ENCODE measurements at regions not wholly inside any gene's neighbourhood (a gene's known extent, or its start where the extent isn't known, plus 50 kb on each side); places are given as distances from the start of the nearest gene placed in this dataset.
"Not testable (repeated sequence)": the region's sequence is repeated elsewhere in the genome, so short reads cannot be mapped to it uniquely, and the experiment has no call there.

DNA sequence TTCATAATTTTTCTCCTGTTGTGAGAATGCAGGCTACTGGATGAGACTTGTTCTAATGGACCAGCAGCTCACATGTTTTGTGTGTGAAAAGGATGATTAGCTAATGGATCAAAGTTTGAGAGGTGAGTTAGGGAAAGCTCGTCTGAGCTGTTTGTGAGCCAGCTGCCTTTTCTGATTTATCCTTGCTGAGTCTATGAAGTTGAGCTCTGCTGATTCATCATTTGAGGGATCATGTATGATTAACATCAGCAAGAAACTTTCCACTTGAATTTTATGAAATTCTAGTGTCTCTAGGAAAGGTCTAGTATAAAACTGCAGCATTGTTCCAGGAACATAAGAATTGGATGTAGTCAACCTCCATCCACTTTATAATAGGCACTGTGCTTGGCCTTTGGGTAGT is 698.7 kb downstream of the NTRK3 start:
- H3K4me1 ChIP-seq (ENCODE audit: control extremely low read depth in 1 of 4, control insufficient read depth in 4 of 4, insufficient read depth in 4 of 4, low read length in 3 of 4) = no peaks in the 10 kb centered on the region
- H3K4me3 ChIP-seq (ENCODE audit: control insufficient read depth in 1 of 7, extremely low read depth in 1 of 7, insufficient read depth in 4 of 7, low read depth in 2 of 7, low read length in 6 of 7) = no peak overlapping the region
- 67% methylated on average over 1 of the region's 1 CpG for WGBS (ENCODE audit: insufficient coverage)
- DNase-seq = no peak
- POLR2A ChIA-PET = no interaction called here
- H3K9me3 ChIP-seq (ENCODE audit: control extremely low read depth in 1 of 5, control insufficient read depth in 4 of 5, insufficient read depth in 2 of 5, low read depth in 1 of 5, low read length in 4 of 5) = peaks cover 0 to 8% (median 3%) of the 10 kb centered on the region in 5 experiments
- no peaks in the 10 kb centered on the region for H3K36me3 ChIP-seq (ENCODE audit: control insufficient read depth in 4 of 4, insufficient read depth in 4 of 4, low read length in 3 of 4)
- H3K27ac ChIP-seq (ENCODE audit: insufficient read depth in 1 of 2, low read depth in 1 of 2, low read length in 2 of 2, poor library complexity in 1 of 2, severe bottlenecking in 2 of 2) = no peak overlapping the region
- no peaks in the 10 kb centered on the region for H3K27me3 ChIP-seq (replicated peaks in 2 of 5; ENCODE audit: control insufficient read depth in 4 of 5, insufficient read depth in 5 of 5, low read length in 4 of 5)
- CTCF ChIA-PET = no interaction called here

GRCh38 chr15:87556886-87557285 is 699.7 kb downstream of the NTRK3 start:
- Histone ChIP-seq H3K27ac (ENCODE audit: insufficient read depth in 1 of 2, low read depth in 1 of 2, low read length in 2 of 2, poor library complexity in 1 of 2, severe bottlenecking in 2 of 2) (no peak overlapping the region), H3K36me3 (ENCODE audit: control insufficient read depth in 4 of 4, insufficient read depth in 4 of 4, low read length in 3 of 4) (no peaks in the 10 kb centered on the region), H3K27me3 (replicated peaks in 2 of 5; ENCODE audit: control insufficient read depth in 4 of 5, insufficient read depth in 5 of 5, low read length in 4 of 5) (no peaks in the 10 kb centered on the region), H3K9me3 (ENCODE audit: control extremely low read depth in 1 of 5, control insufficient read depth in 4 of 5, insufficient read depth in 2 of 5, low read depth in 1 of 5, low read length in 4 of 5) (peaks cover 0 to 8% (median 3%) of the 10 kb centered on the region in 5 experiments), H3K4me3 (ENCODE audit: control insufficient read depth in 1 of 7, extremely low read depth in 1 of 7, insufficient read depth in 4 of 7, low read depth in 2 of 7, low read length in 6 of 7) (no peak overlapping the region), H3K4me1 (ENCODE audit: control extremely low read depth in 1 of 4, control insufficient read depth in 4 of 4, insufficient read depth in 4 of 4, low read length in 3 of 4) (no peaks in the 10 kb centered on the region)
- no peak for DNase-seq
- ChIA-PET CTCF (no interaction called here), POLR2A (no interaction called here)

GRCh38 chr15:87549860-87550259 is 706.7 kb downstream of the NTRK3 start:
- CTCF ChIA-PET = interaction anchor here (1.2 kb wide), 1 partner anchor 9 kb away, joined by 4 read pairs; no protein-coding TSS in a partner anchor
- no peak overlapping the region for H3K27ac ChIP-seq (ENCODE audit: insufficient read depth in 1 of 2, low read depth in 1 of 2, low read length in 2 of 2, poor library complexity in 1 of 2, severe bottlenecking in 2 of 2)
- H3K4me1 ChIP-seq (ENCODE audit: control extremely low read depth in 1 of 4, control insufficient read depth in 4 of 4, insufficient read depth in 4 of 4, low read length in 3 of 4) = no peaks in the 10 kb centered on the region
- 90% methylated on average over 2 of the region's 6 CpGs for WGBS (ENCODE audit: insufficient coverage)
- POLR2A ChIA-PET = no interaction called here
- peaks cover 0 to 8% (median 3%) of the 10 kb centered on the region in 5 experiments for H3K9me3 ChIP-seq (ENCODE audit: control extremely low read depth in 1 of 5, control insufficient read depth in 4 of 5, insufficient read depth in 2 of 5, low read depth in 1 of 5, low read length in 4 of 5)
- H3K4me3 ChIP-seq (ENCODE audit: control insufficient read depth in 1 of 7, extremely low read depth in 1 of 7, insufficient read depth in 4 of 7, low read depth in 2 of 7, low read length in 6 of 7) = no peak overlapping the region
- H3K27me3 ChIP-seq (replicated peaks in 2 of 5; ENCODE audit: control insufficient read depth in 4 of 5, insufficient read depth in 5 of 5, low read length in 4 of 5) = peaks cover 0 to 2% (median 0%) of the 10 kb centered on the region in 5 experiments
- no peak for DNase-seq
- no peaks in the 10 kb centered on the region for H3K36me3 ChIP-seq (ENCODE audit: control insufficient read depth in 4 of 4, insufficient read depth in 4 of 4, low read length in 3 of 4)

DNA sequence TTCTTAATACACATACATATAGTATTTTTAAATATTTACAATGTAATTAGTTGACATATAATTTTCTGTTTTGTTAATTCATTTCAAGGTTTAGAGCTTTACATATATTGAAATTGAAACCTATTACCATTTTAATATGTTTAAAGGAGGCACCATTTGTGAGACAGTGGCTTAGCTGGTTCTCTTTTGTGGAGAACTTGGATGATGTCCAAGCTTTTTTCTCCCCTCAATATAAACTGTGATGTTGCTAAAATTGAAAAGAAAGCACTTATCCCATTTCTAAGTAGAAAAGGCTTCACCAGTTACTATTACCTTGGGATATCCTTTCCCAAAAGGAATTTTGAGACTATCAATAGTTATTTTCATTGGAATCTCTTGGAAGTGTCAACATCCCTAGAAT is 707.2 kb downstream of the NTRK3 start:
- POLR2A ChIA-PET = no interaction called here
- H3K36me3 ChIP-seq (ENCODE audit: control insufficient read depth in 4 of 4, insufficient read depth in 4 of 4, low read length in 3 of 4) = no peaks in the 10 kb centered on the region
- H3K9me3 ChIP-seq (ENCODE audit: control extremely low read depth in 1 of 5, control insufficient read depth in 4 of 5, insufficient read depth in 2 of 5, low read depth in 1 of 5, low read length in 4 of 5) = peaks cover 0 to 4% (median 1%) of the 10 kb centered on the region in 5 experiments
- CTCF ChIA-PET = interaction anchor here (1.2 kb wide), 1 partner anchor 10 kb away, joined by 4 read pairs; no protein-coding TSS in a partner anchor
- H3K27ac ChIP-seq (ENCODE audit: insufficient read depth in 1 of 2, low read depth in 1 of 2, low read length in 2 of 2, poor library complexity in 1 of 2, severe bottlenecking in 2 of 2) = no peak overlapping the region
- H3K4me1 ChIP-seq (ENCODE audit: control extremely low read depth in 1 of 4, control insufficient read depth in 4 of 4, insufficient read depth in 4 of 4, low read length in 3 of 4) = no peaks in the 10 kb centered on the region
- no peak overlapping the region for H3K4me3 ChIP-seq (ENCODE audit: control insufficient read depth in 1 of 7, extremely low read depth in 1 of 7, insufficient read depth in 4 of 7, low read depth in 2 of 7, low read length in 6 of 7)
- no peak for DNase-seq
- H3K27me3 ChIP-seq (replicated peaks in 2 of 5; ENCODE audit: control insufficient read depth in 4 of 5, insufficient read depth in 5 of 5, low read length in 4 of 5) = peaks cover 0 to 2% (median 0%) of the 10 kb centered on the region in 5 experiments

- 90% methylated on average over 3 of the region's 14 CpGs for whole genome bisulfite sequencing (ENCODE audit: insufficient coverage)
- H3K9me3 ChIP-seq (ENCODE audit: control extremely low read depth in 1 of 5, control insufficient read depth in 4 of 5, insufficient read depth in 2 of 5, low read depth in 1 of 5, low read length in 4 of 5); CTCF ChIA-PET; H3K4me1 ChIP-seq (ENCODE audit: control extremely low read depth in 1 of 4, control insufficient read depth in 4 of 4, insufficient read depth in 4 of 4, low read length in 3 of 4); H3K4me3 ChIP-seq (ENCODE audit: control insufficient read depth in 1 of 7, extremely low read depth in 1 of 7, insufficient read depth in 4 of 7, low read depth in 2 of 7, low read length in 6 of 7); H3K36me3 ChIP-seq (ENCODE audit: control insufficient read depth in 4 of 4, insufficient read depth in 4 of 4, low read length in 3 of 4); DNase-seq; POLR2A ChIA-PET; H3K27ac ChIP-seq (ENCODE audit: insufficient read depth in 1 of 2, low read depth in 1 of 2, low read length in 2 of 2, poor library complexity in 1 of 2, severe bottlenecking in 2 of 2); H3K27me3 ChIP-seq (replicated peaks in 2 of 5; ENCODE audit: control insufficient read depth in 4 of 5, insufficient read depth in 5 of 5, low read length in 4 of 5): not testable (repeated sequence)
Measured at GRCh38 chr15:87548590-87548989, 707.9 kb downstream of the NTRK3 start.

- ChIA-PET POLR2A (no interaction called here), CTCF (no interaction called here)
- Histone ChIP-seq H3K27me3 (replicated peaks in 2 of 5; ENCODE audit: control insufficient read depth in 4 of 5, insufficient read depth in 5 of 5, low read length in 4 of 5) (peaks cover 0 to 2% (median 0%) of the 10 kb centered on the region in 5 experiments), H3K9me3 (ENCODE audit: control extremely low read depth in 1 of 5, control insufficient read depth in 4 of 5, insufficient read depth in 2 of 5, low read depth in 1 of 5, low read length in 4 of 5) (no peaks in the 10 kb centered on the region), H3K4me3 (ENCODE audit: control insufficient read depth in 1 of 7, extremely low read depth in 1 of 7, insufficient read depth in 4 of 7, low read depth in 2 of 7, low read length in 6 of 7) (no peak overlapping the region), H3K36me3 (ENCODE audit: control insufficient read depth in 4 of 4, insufficient read depth in 4 of 4, low read length in 3 of 4) (no peaks in the 10 kb centered on the region), H3K4me1 (ENCODE audit: control extremely low read depth in 1 of 4, control insufficient read depth in 4 of 4, insufficient read depth in 4 of 4, low read length in 3 of 4) (no peaks in the 10 kb centered on the region), H3K27ac (ENCODE audit: insufficient read depth in 1 of 2, low read depth in 1 of 2, low read length in 2 of 2, poor library complexity in 1 of 2, severe bottlenecking in 2 of 2) (no peak overlapping the region)
- no CpG with 5 or more reads among the region's 3 CpGs for WGBS (ENCODE audit: insufficient coverage)
- DNase-seq = no peak
Measured at GRCh38 chr15:87547470-87548181, 708.9 kb downstream of the NTRK3 start.

DNA sequence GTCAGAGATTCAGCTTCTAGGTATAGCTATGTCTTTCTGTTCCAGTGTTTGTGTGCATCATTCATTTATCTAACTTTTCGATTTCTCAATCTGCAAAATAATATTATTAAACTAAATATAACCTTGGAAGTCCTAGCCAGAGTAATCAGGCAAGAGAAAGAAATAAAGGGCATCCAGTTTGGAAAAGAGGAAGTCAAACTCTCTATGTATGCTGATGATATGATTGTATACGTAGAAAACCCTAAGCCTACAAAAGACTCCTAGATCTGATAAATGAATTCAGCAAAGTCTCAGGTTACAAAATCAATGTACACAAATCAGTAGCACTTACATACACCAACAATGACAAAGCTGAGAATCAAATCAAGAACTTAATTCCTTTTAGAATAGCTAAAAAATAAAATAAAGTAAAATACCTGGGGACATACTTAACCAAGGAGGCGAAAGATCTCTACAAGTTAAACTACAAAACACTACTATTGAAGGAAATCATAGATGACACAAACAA is 718.2 kb downstream of the NTRK3 start:
- no peaks in the 10 kb centered on the region for H3K36me3 ChIP-seq (ENCODE audit: control insufficient read depth in 4 of 4, insufficient read depth in 4 of 4, low read length in 3 of 4)
- H3K4me3 ChIP-seq (ENCODE audit: control insufficient read depth in 1 of 7, extremely low read depth in 1 of 7, insufficient read depth in 4 of 7, low read depth in 2 of 7, low read length in 6 of 7) = no peak overlapping the region
- DNase-seq = no peak
- ChIA-PET POLR2A (no interaction called here), CTCF (no interaction called here)
- H3K27ac ChIP-seq (ENCODE audit: insufficient read depth in 1 of 2, low read depth in 1 of 2, low read length in 2 of 2, poor library complexity in 1 of 2, severe bottlenecking in 2 of 2) = no peak overlapping the region
- H3K9me3 ChIP-seq (ENCODE audit: control extremely low read depth in 1 of 5, control insufficient read depth in 4 of 5, insufficient read depth in 2 of 5, low read depth in 1 of 5, low read length in 4 of 5) = no peaks in the 10 kb centered on the region
- no CpG with 5 or more reads among the region's 3 CpGs for WGBS (ENCODE audit: insufficient coverage)
- no peaks in the 10 kb centered on the region for H3K27me3 ChIP-seq (replicated peaks in 2 of 5; ENCODE audit: control insufficient read depth in 4 of 5, insufficient read depth in 5 of 5, low read length in 4 of 5)
- no peaks in the 10 kb centered on the region for H3K4me1 ChIP-seq (ENCODE audit: control extremely low read depth in 1 of 4, control insufficient read depth in 4 of 4, insufficient read depth in 4 of 4, low read length in 3 of 4)

All from common myeloid progenitor, CD34-positive (primary cell).